OCI-LY7 (cell line): ENCODE measurements at regions not wholly inside any gene's neighbourhood (a gene's known extent, or its start where the extent isn't known, plus 50 kb on each side); places are given as distances from the start of the nearest gene placed in this dataset.
"Not testable (repeated sequence)": the region's sequence is repeated elsewhere in the genome, so short reads cannot be mapped to it uniquely, and the experiment has no call there.

Experiments used
- BruUV-seq: library from RNA; stranded (reverse); fragments of 400-500 nt; replicated peaks from 2 replicates; lab custom pipeline; 2021; lab: Mats Ljungman, UMichigan
- CTCF ChIA-PET: fragments of 300-600 bp; sonication (Branson Sonifier 250); formaldehyde crosslinking; loops from one replicate; lab custom pipeline; 2022; ENCODE audit warnings: antibody characterized with exemption; ENCODE audit not compliant: unreplicated experiment; lab: Charles Lee
- POLR2A ChIA-PET: fragments of 300-600 bp; sonication (Branson Sonifier 250); formaldehyde crosslinking; loops from one replicate; lab custom pipeline; 2022; ENCODE audit warnings: antibody characterized with exemption; lab: Charles Lee
- DNase-seq: peaks from one replicate; pipeline ENCODE4 v3.0.0-alpha.2; 2015; ENCODE audit warnings: low spot score
- H2AFZ ChIP-seq: fragments of 200-600 bp; sonication (generic), shearing (Covaris generic); 2 replicates; pipeline ENCODE4 v1.6.1; 2014; ENCODE audit warnings: mild to moderate bottlenecking, antibody characterized with exemption, low read length, moderate library complexity
- H3K27ac ChIP-seq: fragments of 200-600 bp; sonication (generic); 2 replicates; pipeline ENCODE4 v1.5.1; 2014; ENCODE audit warnings: mixed run types, low read depth, mild to moderate bottlenecking, moderate library complexity, low read length, inconsistent platforms; ENCODE audit not compliant: poor library complexity, severe bottlenecking
- H3K36me3 ChIP-seq: fragments of 200-600 bp; sonication (generic); 2 replicates; pipeline ENCODE4 v1.6.1; 2014; ENCODE audit warnings: mild to moderate bottlenecking, antibody characterized with exemption, low read length, moderate library complexity, mixed read lengths; ENCODE audit not compliant: insufficient read depth
- H3K4me1 ChIP-seq: fragments of 200-600 bp; sonication (generic); 2 replicates; pipeline ENCODE4 v1.5.1; 2014; ENCODE audit warnings: mild to moderate bottlenecking, low read length; ENCODE audit not compliant: insufficient read depth, poor library complexity, severe bottlenecking
- H3K4me2 ChIP-seq: fragments of 200-600 bp; sonication (generic); 2 replicates; pipeline ENCODE4 v1.6.1; 2014; ENCODE audit warnings: mild to moderate bottlenecking, low read length
- H3K4me3 ChIP-seq: fragments of 200-600 bp; sonication (generic); 2 replicates; pipeline ENCODE4 v1.5.1; 2014; ENCODE audit warnings: mild to moderate bottlenecking, low read depth, low read length; ENCODE audit not compliant: poor library complexity, severe bottlenecking
- H3K79me2 ChIP-seq: fragments of 200-600 bp; sonication (generic); 2 replicates; pipeline ENCODE4 v1.6.1; 2016; ENCODE audit warnings: low read depth, mild to moderate bottlenecking, low read length, moderate library complexity, mixed read lengths; ENCODE audit not compliant: insufficient read depth
- H3K9me2 ChIP-seq: fragments of 200-600 bp; sonication (generic); 2 replicates; pipeline ENCODE4 v1.6.1; 2016; ENCODE audit warnings: mild to moderate bottlenecking, low read length, mixed read lengths; ENCODE audit not compliant: insufficient read depth
- H3K9me3 ChIP-seq: fragments of 200-600 bp; sonication (generic); 2 replicates; pipeline ENCODE4 v1.6.1; 2014; ENCODE audit warnings: mild to moderate bottlenecking, mixed run types, low read length, mixed read lengths
- H4K20me1 ChIP-seq: fragments of 200-600 bp; sonication (generic); 2 replicates; pipeline ENCODE4 v1.6.1; 2014; ENCODE audit warnings: mild to moderate bottlenecking, antibody characterized with exemption, low read length, moderate library complexity, mixed read lengths; ENCODE audit not compliant: insufficient read depth
- EZH2phosphoT487 ChIP-seq: fragments of 200-600 bp; sonication (generic); IDR thresholded peaks from 2 replicates; pipeline ENCODE4 v1.6.1; 2018; ENCODE audit warnings: low read depth, borderline replicate concordance, mild to moderate bottlenecking, mixed run types, antibody characterized with exemption, low read length, moderate library complexity, mixed read lengths
- intact Hi-C: fragments of 100-400 bp; cut with micrococcal nuclease; formaldehyde crosslinking; loops from one replicate; pipeline ENCODE4 v1.10.0; 2022; ENCODE audit not compliant: unreplicated experiment
- TF ChIP-seq, protein P1 (sequence below): fragments of 200-600 bp; sonication (generic); conservative IDR thresholded peaks from 2 replicates; pipeline ENCODE4 v1.5.1; 2014; ENCODE audit warnings: mild to moderate bottlenecking, antibody characterized with exemption, low read length, moderate library complexity, mixed read lengths

DNA sequence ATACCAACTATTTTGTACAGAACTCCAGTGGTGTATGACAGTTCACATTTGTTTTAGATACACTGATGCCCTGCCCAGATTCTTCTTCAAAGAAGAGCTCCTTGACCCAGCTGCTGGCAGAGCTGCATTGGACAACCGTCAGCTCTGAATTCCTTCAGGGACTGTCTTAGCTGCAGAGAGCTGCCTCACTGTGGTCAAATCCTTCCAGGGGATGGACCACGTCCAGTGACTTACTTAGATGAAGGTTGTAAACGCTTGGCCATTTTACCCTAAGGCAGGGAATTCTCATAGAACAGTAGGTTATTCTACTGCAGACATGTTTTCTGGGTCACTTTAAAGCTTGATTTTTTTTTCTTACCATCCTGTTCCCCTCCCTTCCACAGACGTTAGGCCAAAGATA lies 905.0 kb upstream of the ATXN7L3B start:
- Histone ChIP-seq H3K79me2 (no peaks in the 10 kb centered on the region), H4K20me1 (no peaks in the 10 kb centered on the region), H2AFZ (no peak overlapping the region), H3K4me3 (no peak overlapping the region), H3K4me2 (no peak overlapping the region), H3K9me2 (no peaks in the 10 kb centered on the region), H3K36me3 (no peaks in the 10 kb centered on the region), H3K9me3 (no peaks in the 10 kb centered on the region), H3K4me1 (no peaks in the 10 kb centered on the region), H3K27ac (no peak overlapping the region)
- DNase-seq = no peak
- intact Hi-C loops = no loop called here
- TF ChIP-seq, protein P1, sequence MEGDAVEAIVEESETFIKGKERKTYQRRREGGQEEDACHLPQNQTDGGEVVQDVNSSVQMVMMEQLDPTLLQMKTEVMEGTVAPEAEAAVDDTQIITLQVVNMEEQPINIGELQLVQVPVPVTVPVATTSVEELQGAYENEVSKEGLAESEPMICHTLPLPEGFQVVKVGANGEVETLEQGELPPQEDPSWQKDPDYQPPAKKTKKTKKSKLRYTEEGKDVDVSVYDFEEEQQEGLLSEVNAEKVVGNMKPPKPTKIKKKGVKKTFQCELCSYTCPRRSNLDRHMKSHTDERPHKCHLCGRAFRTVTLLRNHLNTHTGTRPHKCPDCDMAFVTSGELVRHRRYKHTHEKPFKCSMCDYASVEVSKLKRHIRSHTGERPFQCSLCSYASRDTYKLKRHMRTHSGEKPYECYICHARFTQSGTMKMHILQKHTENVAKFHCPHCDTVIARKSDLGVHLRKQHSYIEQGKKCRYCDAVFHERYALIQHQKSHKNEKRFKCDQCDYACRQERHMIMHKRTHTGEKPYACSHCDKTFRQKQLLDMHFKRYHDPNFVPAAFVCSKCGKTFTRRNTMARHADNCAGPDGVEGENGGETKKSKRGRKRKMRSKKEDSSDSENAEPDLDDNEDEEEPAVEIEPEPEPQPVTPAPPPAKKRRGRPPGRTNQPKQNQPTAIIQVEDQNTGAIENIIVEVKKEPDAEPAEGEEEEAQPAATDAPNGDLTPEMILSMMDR = no peak
- no peak for TF ChIP-seq EZH2phosphoT487
- ChIA-PET POLR2A (no interaction called here), CTCF (no interaction called here)
- BruUV-seq = no TSS peak

DNA sequence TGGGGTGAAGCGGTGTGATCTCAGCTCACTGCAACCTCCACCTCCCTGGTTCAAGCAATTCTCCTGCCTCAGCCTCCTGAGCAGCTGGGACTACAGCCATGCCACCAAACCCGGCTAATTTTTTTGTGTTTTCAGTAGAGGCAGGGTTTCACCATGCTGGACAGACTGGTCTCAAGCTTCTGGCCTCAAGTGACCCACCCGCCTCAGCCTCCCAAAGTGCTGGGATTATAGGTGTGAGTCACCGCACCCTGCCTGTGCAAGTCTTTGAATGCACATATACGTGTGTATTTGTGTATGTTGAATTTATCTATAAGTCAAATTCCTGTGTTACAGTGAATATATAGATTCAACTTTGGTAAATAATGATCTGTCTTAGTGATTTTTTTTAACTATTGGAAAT lies 898.2 kb upstream of the ATXN7L3B start:
- H3K4me2 ChIP-seq, H3K4me1 ChIP-seq, H4K20me1 ChIP-seq, DNase-seq, BruUV-seq, H2AFZ ChIP-seq, H3K9me3 ChIP-seq, H3K27ac ChIP-seq, H3K9me2 ChIP-seq, CTCF ChIA-PET, H3K36me3 ChIP-seq, H3K4me3 ChIP-seq, POLR2A ChIA-PET, H3K79me2 ChIP-seq, intact Hi-C loops: not testable (repeated sequence)

DNA sequence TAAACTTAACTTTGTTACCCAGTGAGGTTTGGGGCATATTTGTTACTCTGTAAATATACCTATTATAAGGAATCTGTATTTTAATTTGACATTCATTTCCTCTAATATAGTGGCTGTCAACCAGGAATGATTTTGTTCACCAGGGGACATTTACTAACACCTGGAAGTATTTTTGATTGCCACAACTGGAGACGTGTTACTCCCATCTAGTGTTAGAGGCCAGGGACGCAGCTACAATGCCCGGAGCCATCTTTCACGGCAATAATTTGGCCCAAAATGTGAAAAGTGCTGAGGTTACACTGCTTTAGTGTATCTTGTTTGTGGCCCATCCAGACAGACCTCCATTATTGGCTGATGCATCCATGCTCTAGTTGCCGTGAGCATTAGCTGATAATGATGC lies 881.3 kb upstream of the ATXN7L3B start:
- CTCF ChIA-PET = no interaction called here

More for the DNA sequence above, 881.3 kb upstream of the ATXN7L3B start:
- H3K36me3 ChIP-seq = no peaks in the 10 kb centered on the region
- peaks cover 9% of the 10 kb centered on the region for H3K9me3 ChIP-seq
- H3K4me3 ChIP-seq = no peak overlapping the region
- POLR2A ChIA-PET = interaction anchor here (0.5 kb wide), 1 partner anchor 519 kb away, joined by 3 read pairs; no protein-coding TSS in a partner anchor
- H4K20me1 ChIP-seq = no peaks in the 10 kb centered on the region
- TF ChIP-seq EZH2phosphoT487 = no peak
- TF ChIP-seq, protein P1 = no peak
- no peak for DNase-seq
- no peak overlapping the region for H2AFZ ChIP-seq
- H3K9me2 ChIP-seq = no peaks in the 10 kb centered on the region
- H3K4me2 ChIP-seq = no peak overlapping the region
- H3K27ac ChIP-seq = no peak overlapping the region
- BruUV-seq = no TSS peak
- intact Hi-C loops = no loop called here
- H3K79me2 ChIP-seq = no peaks in the 10 kb centered on the region
- H3K4me1 ChIP-seq = no peaks in the 10 kb centered on the region
